SJCRH30 (cell line): ENCODE measurements at regions not wholly inside any gene's neighbourhood (a gene's known extent, or its start where the extent isn't known, plus 50 kb on each side); places are given as distances from the start of the nearest gene placed in this dataset.

Experiments
- DNase-seq, 2 experiments: peaks; one replicate each; pipeline ENCODE4 v3.0.0-alpha.2; 2015 to 2020
- H3K27ac ChIP-seq: fragments of 250-450 bp; sonication (Bioruptor Pico); 2 replicates; pipeline ENCODE4 v1.5.1; 2020; ENCODE audit warnings: mild to moderate bottlenecking, moderate library complexity
- H3K27me3 ChIP-seq: fragments of 250-450 bp; sonication (Bioruptor Pico); 2 replicates; pipeline ENCODE4 v1.5.1; 2020; ENCODE audit warnings: mild to moderate bottlenecking, moderate library complexity
- H3K36me3 ChIP-seq: fragments of 250-450 bp; sonication (Bioruptor Pico); 2 replicates; pipeline ENCODE4 v1.5.1; 2020; ENCODE audit warnings: mild to moderate bottlenecking, moderate library complexity
- H3K4me1 ChIP-seq: fragments of 250-450 bp; sonication (Bioruptor Pico); 2 replicates; pipeline ENCODE4 v1.5.1; 2020; ENCODE audit warnings: mild to moderate bottlenecking, moderate library complexity
- H3K4me3 ChIP-seq: fragments of 250-450 bp; sonication (Bioruptor Pico); 2 replicates; pipeline ENCODE4 v1.5.1; 2020; ENCODE audit warnings: mild to moderate bottlenecking, moderate library complexity
- H3K9me3 ChIP-seq: fragments of 250-450 bp; sonication (Bioruptor Pico); replicated peaks from 2 replicates; pipeline ENCODE4 v1.5.1; 2020; ENCODE audit warnings: mild to moderate bottlenecking, moderate library complexity

GRCh38 chrX:20459410-20460350 lies 193.0 kb upstream of the RPS6KA3 start:
- peaks cover 21% of the 10 kb centered on the region for H3K4me1 ChIP-seq
- no peak overlapping the region for H3K27ac ChIP-seq
- no peaks in the 10 kb centered on the region; the same call in 1 of the 2 replicates for H3K9me3 ChIP-seq
- no peaks in the 10 kb centered on the region for H3K36me3 ChIP-seq
- no peaks in the 10 kb centered on the region for H3K27me3 ChIP-seq
- H3K4me3 ChIP-seq = no peak overlapping the region
- no peak for DNase-seq

GRCh38 chrX:20456971-20457370 lies 190.3 kb upstream of the RPS6KA3 start:
- Histone ChIP-seq H3K4me1 (peaks cover 14% of the 10 kb centered on the region), H3K4me3 (no peak overlapping the region), H3K36me3 (no peaks in the 10 kb centered on the region), H3K9me3 (no peaks in the 10 kb centered on the region), H3K27me3 (no peaks in the 10 kb centered on the region), H3K27ac (no peak overlapping the region)
- DNase-seq = no peak

- Histone ChIP-seq H3K36me3 (no peaks in the 10 kb centered on the region), H3K4me1 (no peaks in the 10 kb centered on the region), H3K27ac (no peak overlapping the region), H3K4me3 (no peak overlapping the region), H3K27me3 (no peaks in the 10 kb centered on the region), H3K9me3 (no peaks in the 10 kb centered on the region)
- DNase-seq = no peak
These were observed 188.3 kb upstream of the RPS6KA3 start for GRCh38 chrX:20455001-20455400.

- H3K9me3 ChIP-seq = no peaks in the 10 kb centered on the region
- H3K4me3 ChIP-seq = no peak overlapping the region
- no peaks in the 10 kb centered on the region for H3K4me1 ChIP-seq
- DNase-seq = no peak
- no peak overlapping the region for H3K27ac ChIP-seq
- H3K36me3 ChIP-seq = no peaks in the 10 kb centered on the region
- H3K27me3 ChIP-seq = no peaks in the 10 kb centered on the region
These were observed 187.4 kb upstream of the RPS6KA3 start for GRCh38 chrX:20454117-20454516.

- Histone ChIP-seq H3K27me3 (no peaks in the 10 kb centered on the region; the same call in 1 of the 2 replicates), H3K4me1 (no peaks in the 10 kb centered on the region), H3K36me3 (no peaks in the 10 kb centered on the region), H3K27ac (no peak overlapping the region), H3K9me3 (no peaks in the 10 kb centered on the region), H3K4me3 (no peak overlapping the region)
- no peak for DNase-seq
These were observed 185.8 kb upstream of the RPS6KA3 start for GRCh38 chrX:20452487-20452886.

GRCh38 chrX:20451929-20452328 lies 185.2 kb upstream of the RPS6KA3 start:
- no peak for DNase-seq
- H3K4me1 ChIP-seq = no peaks in the 10 kb centered on the region
- no peaks in the 10 kb centered on the region for H3K36me3 ChIP-seq
- H3K4me3 ChIP-seq = no peak overlapping the region
- no peaks in the 10 kb centered on the region; the same call in 1 of the 2 replicates for H3K27me3 ChIP-seq
- no peak overlapping the region for H3K27ac ChIP-seq
- H3K9me3 ChIP-seq = no peaks in the 10 kb centered on the region

GRCh38 chrX:20445109-20445508 lies 178.4 kb upstream of the RPS6KA3 start:
- Histone ChIP-seq H3K4me1 (no peaks in the 10 kb centered on the region), H3K27me3 (no peaks in the 10 kb centered on the region; the same call in 1 of the 2 replicates), H3K27ac (no peak overlapping the region), H3K4me3 (no peak overlapping the region), H3K9me3 (no peaks in the 10 kb centered on the region), H3K36me3 (no peaks in the 10 kb centered on the region)
- DNase-seq = no peak

GRCh38 chrX:20442597-20442996 lies 175.9 kb upstream of the RPS6KA3 start:
- peak; percentile 82 to 90 for DNase-seq
- no peaks in the 10 kb centered on the region; the same call in 1 of the 2 replicates for H3K27me3 ChIP-seq
- no peaks in the 10 kb centered on the region for H3K9me3 ChIP-seq
- no peaks in the 10 kb centered on the region for H3K36me3 ChIP-seq
- H3K4me3 ChIP-seq = no peak overlapping the region
- H3K27ac ChIP-seq = no peak overlapping the region
- no peaks in the 10 kb centered on the region for H3K4me1 ChIP-seq

GRCh38 chrX:20441123-20441522 lies 174.4 kb upstream of the RPS6KA3 start:
- no peaks in the 10 kb centered on the region for H3K9me3 ChIP-seq
- no peak overlapping the region for H3K27ac ChIP-seq
- no peaks in the 10 kb centered on the region for H3K4me1 ChIP-seq
- no peak for DNase-seq
- H3K4me3 ChIP-seq = no peak overlapping the region
- H3K27me3 ChIP-seq = no peaks in the 10 kb centered on the region
- no peaks in the 10 kb centered on the region for H3K36me3 ChIP-seq

GRCh38 chrX:20438871-20439526 lies 172.3 kb upstream of the RPS6KA3 start:
- no peaks in the 10 kb centered on the region for H3K9me3 ChIP-seq
- no peak for DNase-seq
- H3K27me3 ChIP-seq = no peaks in the 10 kb centered on the region
- no peaks in the 10 kb centered on the region for H3K36me3 ChIP-seq
- H3K4me3 ChIP-seq = no peak overlapping the region
- H3K27ac ChIP-seq = no peak overlapping the region
- no peaks in the 10 kb centered on the region for H3K4me1 ChIP-seq

- Histone ChIP-seq H3K27me3 (no peaks in the 10 kb centered on the region), H3K36me3 (no peaks in the 10 kb centered on the region), H3K4me3 (no peak overlapping the region), H3K9me3 (no peaks in the 10 kb centered on the region), H3K27ac (no peak overlapping the region), H3K4me1 (no peaks in the 10 kb centered on the region)
- no peak for DNase-seq
These were observed 171.0 kb upstream of the RPS6KA3 start for GRCh38 chrX:20437683-20438082.

GRCh38 chrX:20435913-20436312 lies 169.2 kb upstream of the RPS6KA3 start:
- H3K9me3 ChIP-seq = no peaks in the 10 kb centered on the region
- H3K36me3 ChIP-seq = no peaks in the 10 kb centered on the region
- no peak overlapping the region for H3K27ac ChIP-seq
- H3K4me3 ChIP-seq = no peak overlapping the region
- no peak for DNase-seq
- no peaks in the 10 kb centered on the region for H3K4me1 ChIP-seq
- no peaks in the 10 kb centered on the region for H3K27me3 ChIP-seq

GRCh38 chrX:20434986-20435385 lies 168.3 kb upstream of the RPS6KA3 start:
- Histone ChIP-seq H3K27me3 (no peaks in the 10 kb centered on the region), H3K9me3 (no peaks in the 10 kb centered on the region), H3K4me3 (no peak overlapping the region), H3K27ac (no peak overlapping the region), H3K4me1 (no peaks in the 10 kb centered on the region), H3K36me3 (no peaks in the 10 kb centered on the region)
- no peak for DNase-seq

GRCh38 chrX:20433388-20433775 lies 166.7 kb upstream of the RPS6KA3 start:
- Histone ChIP-seq H3K36me3 (no peaks in the 10 kb centered on the region), H3K4me3 (no peak overlapping the region), H3K9me3 (no peaks in the 10 kb centered on the region), H3K27me3 (no peaks in the 10 kb centered on the region), H3K27ac (no peak overlapping the region), H3K4me1 (no peaks in the 10 kb centered on the region)
- no peak for DNase-seq

GRCh38 chrX:20432746-20433387 lies 166.2 kb upstream of the RPS6KA3 start:
- Histone ChIP-seq H3K27me3 (no peaks in the 10 kb centered on the region), H3K4me3 (no peak overlapping the region), H3K4me1 (no peaks in the 10 kb centered on the region), H3K27ac (no peak overlapping the region), H3K9me3 (no peaks in the 10 kb centered on the region), H3K36me3 (no peaks in the 10 kb centered on the region)
- DNase-seq = no peak
